Osteoblast (primary cell): ENCODE measurements at regions not wholly inside any gene's neighbourhood (a gene's known extent, or its start where the extent isn't known, plus 50 kb on each side); places are given as distances from the start of the nearest gene placed in this dataset.
A peak's percentile ranks its signal among the peaks of the same experiment; 100 is the strongest.

Experiments used
- DNase-seq: peaks from one replicate; pipeline ENCODE4 v3.0.0; 2011; ENCODE audit warnings: low spot score, mixed read lengths; ENCODE audit not compliant: insufficient read length; ENCODE audit errors: missing footprints
- H2AFZ ChIP-seq: 2 replicates; pipeline ENCODE4 v1.6.0; 2011; ENCODE audit warnings: mild to moderate bottlenecking, low read length
- H3K27ac ChIP-seq: 2 replicates; pipeline ENCODE4 v1.5.1; 2011; ENCODE audit warnings: mild to moderate bottlenecking, low read depth, low read length, moderate library complexity
- H3K27me3 ChIP-seq: 2 replicates; pipeline ENCODE4 v1.6.0; 2012; ENCODE audit warnings: mild to moderate bottlenecking, control low read depth, inconsistent platforms, low read length, moderate library complexity; ENCODE audit not compliant: insufficient read depth
- H3K36me3 ChIP-seq: 2 replicates; pipeline ENCODE4 v1.5.1; 2011; ENCODE audit warnings: mild to moderate bottlenecking, low read length, control low read depth, moderate library complexity; ENCODE audit not compliant: insufficient read depth
- H3K4me1 ChIP-seq: 2 replicates; pipeline ENCODE4 v1.5.1; 2011; ENCODE audit warnings: mild to moderate bottlenecking, low read length, control low read depth, moderate library complexity; ENCODE audit not compliant: insufficient read depth
- H3K4me2 ChIP-seq: 2 replicates; pipeline ENCODE4 v1.6.0; 2011; ENCODE audit warnings: mild to moderate bottlenecking, low read length; ENCODE audit not compliant: insufficient read depth
- H3K4me3 ChIP-seq: fragments of 200-600 bp; sonication (generic); 3 replicates; pipeline ENCODE4 v1.5.1; 2012; ENCODE audit warnings: mild to moderate bottlenecking, low read length, inconsistent platforms; ENCODE audit not compliant: insufficient read depth
- H3K79me2 ChIP-seq: 2 replicates; pipeline ENCODE4 v1.6.0; 2012; ENCODE audit warnings: mild to moderate bottlenecking, low read length, control low read depth, inconsistent platforms; ENCODE audit not compliant: insufficient read depth
- H3K9me3 ChIP-seq: 2 replicates; pipeline ENCODE4 v1.5.1; 2011; ENCODE audit warnings: low read depth, low read length, control low read depth
- H4K20me1 ChIP-seq: 2 replicates; pipeline ENCODE4 v1.6.0; 2012; ENCODE audit warnings: mild to moderate bottlenecking, low read length, control low read depth; ENCODE audit not compliant: insufficient read depth
- TF ChIP-seq, protein P1 (sequence below): IDR thresholded peaks from 2 replicates; pipeline ENCODE4 v1.5.1; 2011; ENCODE audit warnings: mild to moderate bottlenecking, low read depth, low read length, moderate library complexity; ENCODE audit errors: extremely low read depth

DNA sequence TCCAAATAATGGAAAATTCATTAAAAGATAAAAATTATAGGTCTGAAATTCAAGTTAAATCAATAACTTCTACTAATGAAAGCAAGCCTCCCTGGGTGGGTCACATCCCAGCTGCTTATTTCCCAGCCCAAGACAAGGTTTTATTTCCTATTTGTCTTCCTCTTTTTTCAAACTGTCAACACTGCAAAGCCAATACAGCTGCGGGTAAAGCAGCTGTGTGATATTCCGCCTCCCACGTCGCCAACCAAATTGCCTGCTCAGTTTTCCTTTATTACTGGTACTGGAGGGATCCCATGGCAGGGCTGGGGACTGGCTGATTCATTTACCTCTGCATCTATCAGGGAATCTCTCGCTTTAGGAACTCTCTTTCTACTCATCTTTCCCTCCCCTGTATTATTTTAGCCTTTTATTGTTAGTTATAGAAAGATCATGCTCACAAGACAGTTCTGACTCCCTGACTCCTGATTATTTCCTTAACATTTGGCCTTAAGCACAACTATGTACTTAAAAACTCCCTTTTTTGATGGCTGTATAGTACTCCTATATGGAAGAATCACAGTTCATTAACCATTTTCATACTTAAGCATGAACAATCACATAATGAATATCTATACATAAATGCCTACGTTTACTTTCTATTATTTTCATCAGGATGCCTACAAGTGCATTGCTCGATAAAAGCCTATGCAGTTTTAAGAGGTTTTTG lies 253.1 kb downstream of the CDCA7 start:
- Histone ChIP-seq H3K4me2 (no peak overlapping the region), H4K20me1 (no peaks in the 10 kb centered on the region), H2AFZ (no peak overlapping the region), H3K9me3 (no peaks in the 10 kb centered on the region), H3K4me3 (no peak overlapping the region), H3K36me3 (no peaks in the 10 kb centered on the region), H3K27ac (no peak overlapping the region), H3K4me1 (no peaks in the 10 kb centered on the region), H3K27me3 (peaks cover 14% of the 10 kb centered on the region), H3K79me2 (no peaks in the 10 kb centered on the region)
- no peak for DNase-seq
- TF ChIP-seq, protein P1, sequence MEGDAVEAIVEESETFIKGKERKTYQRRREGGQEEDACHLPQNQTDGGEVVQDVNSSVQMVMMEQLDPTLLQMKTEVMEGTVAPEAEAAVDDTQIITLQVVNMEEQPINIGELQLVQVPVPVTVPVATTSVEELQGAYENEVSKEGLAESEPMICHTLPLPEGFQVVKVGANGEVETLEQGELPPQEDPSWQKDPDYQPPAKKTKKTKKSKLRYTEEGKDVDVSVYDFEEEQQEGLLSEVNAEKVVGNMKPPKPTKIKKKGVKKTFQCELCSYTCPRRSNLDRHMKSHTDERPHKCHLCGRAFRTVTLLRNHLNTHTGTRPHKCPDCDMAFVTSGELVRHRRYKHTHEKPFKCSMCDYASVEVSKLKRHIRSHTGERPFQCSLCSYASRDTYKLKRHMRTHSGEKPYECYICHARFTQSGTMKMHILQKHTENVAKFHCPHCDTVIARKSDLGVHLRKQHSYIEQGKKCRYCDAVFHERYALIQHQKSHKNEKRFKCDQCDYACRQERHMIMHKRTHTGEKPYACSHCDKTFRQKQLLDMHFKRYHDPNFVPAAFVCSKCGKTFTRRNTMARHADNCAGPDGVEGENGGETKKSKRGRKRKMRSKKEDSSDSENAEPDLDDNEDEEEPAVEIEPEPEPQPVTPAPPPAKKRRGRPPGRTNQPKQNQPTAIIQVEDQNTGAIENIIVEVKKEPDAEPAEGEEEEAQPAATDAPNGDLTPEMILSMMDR = no peak

DNA sequence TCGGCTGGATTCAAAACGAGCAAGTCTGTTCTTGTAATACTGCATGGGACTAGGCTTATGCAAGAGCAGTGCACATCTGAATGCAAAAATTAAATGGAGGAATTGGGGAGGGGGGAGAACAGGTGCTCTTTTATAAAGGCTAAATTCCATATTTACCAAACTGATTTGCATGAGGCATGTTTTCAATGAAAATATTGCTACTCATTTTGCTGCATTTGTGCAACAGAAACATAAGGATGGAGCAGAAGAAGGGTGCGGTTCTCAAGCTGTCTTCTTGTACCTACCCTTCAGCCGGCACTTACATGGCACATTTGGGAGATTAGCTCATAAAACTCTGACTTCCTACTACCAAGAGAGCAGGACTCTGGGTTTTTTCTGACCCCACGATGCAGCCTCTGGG lies 256.4 kb downstream of the CDCA7 start:
- Histone ChIP-seq H4K20me1 (no peaks in the 10 kb centered on the region), H3K27me3 (peaks cover 16% of the 10 kb centered on the region), H3K4me1 (no peaks in the 10 kb centered on the region), H3K4me3 (no peak overlapping the region), H3K36me3 (no peaks in the 10 kb centered on the region), H2AFZ (no peak overlapping the region), H3K79me2 (no peaks in the 10 kb centered on the region), H3K4me2 (no peak overlapping the region), H3K9me3 (no peaks in the 10 kb centered on the region), H3K27ac (no peak overlapping the region)
- TF ChIP-seq, protein P1 = no peak
- no peak for DNase-seq

- TF ChIP-seq, protein P1 = no peak
- no peak overlapping the region for H3K4me3 ChIP-seq
- no peak overlapping the region for H3K4me2 ChIP-seq
- H3K27me3 ChIP-seq = peaks cover 20% of the 10 kb centered on the region
- H2AFZ ChIP-seq = no peak overlapping the region
- DNase-seq = peak; percentile 60
- no peaks in the 10 kb centered on the region for H3K36me3 ChIP-seq
- no peak overlapping the region for H3K27ac ChIP-seq
- no peaks in the 10 kb centered on the region for H3K4me1 ChIP-seq
- no peaks in the 10 kb centered on the region for H4K20me1 ChIP-seq
- H3K9me3 ChIP-seq = no peaks in the 10 kb centered on the region
- no peaks in the 10 kb centered on the region for H3K79me2 ChIP-seq
Observed at GRCh38 chr2:173612354-173612753, 257.7 kb downstream of the CDCA7 start.

GRCh38 chr2:173613386-173613785 lies 258.7 kb downstream of the CDCA7 start:
- H3K36me3 ChIP-seq = no peaks in the 10 kb centered on the region
- TF ChIP-seq, protein P1 = no peak
- H3K4me2 ChIP-seq = no peak overlapping the region
- DNase-seq = no peak
- no peaks in the 10 kb centered on the region for H3K9me3 ChIP-seq
- H3K27ac ChIP-seq = no peak overlapping the region
- H4K20me1 ChIP-seq = no peaks in the 10 kb centered on the region
- H3K79me2 ChIP-seq = no peaks in the 10 kb centered on the region
- H3K4me3 ChIP-seq = no peak overlapping the region
- peaks cover 20% of the 10 kb centered on the region for H3K27me3 ChIP-seq
- H2AFZ ChIP-seq = no peak overlapping the region
- no peaks in the 10 kb centered on the region for H3K4me1 ChIP-seq
